ENCODE measurements at regions not wholly inside any gene's neighbourhood (a gene's known extent, or its start where the extent isn't known, plus 50 kb on each side); places are given as distances from the start of the nearest gene placed in this dataset.

GRCh38 chr3:103495186-103495585, 1060.4 kb downstream of the ZPLD1 start:
- Histone ChIP-seq H3K4me1 (ENCODE audit: control insufficient read depth in 2 of 2, insufficient read depth in 1 of 2, low read depth in 1 of 2, low read length in 2 of 2) (no peaks in the 10 kb centered on the region), H3K14ac (ENCODE audit: low read length) (no peak overlapping the region), H2BK12ac (ENCODE audit: low read length) (no peak overlapping the region), H2AFZ (ENCODE audit: low read length) (no peak overlapping the region), H3K4me2 (ENCODE audit: insufficient read depth, low read length, poor library complexity, severe bottlenecking) (no peak overlapping the region), H3K27ac (replicated peaks; ENCODE audit: low read length) (no peak overlapping the region), H2BK15ac (ENCODE audit: low read length) (no peak overlapping the region), H3K36me3 (replicated peaks in 1 of 2; ENCODE audit: control insufficient read depth in 2 of 2, insufficient read depth in 2 of 2, low read length in 2 of 2) (no peaks in the 10 kb centered on the region), H3K9me3 (replicated peaks in 1 of 2; ENCODE audit: control insufficient read depth in 2 of 2, insufficient read depth in 1 of 2, low read depth in 1 of 2, low read length in 2 of 2) (no peaks in the 10 kb centered on the region), H3K9ac (ENCODE audit: low read depth, low read length, poor library complexity) (no peak overlapping the region), H2BK5ac (ENCODE audit: low read length) (no peak overlapping the region), H4K8ac (ENCODE audit: low read depth, low read length) (no peak overlapping the region), H3K4me3 (ENCODE audit: low read length in 2 of 2) (no peak overlapping the region), H3K79me1 (ENCODE audit: low read depth, low read length) (no peaks in the 10 kb centered on the region), H4K91ac (ENCODE audit: low read depth, low read length, poor library complexity) (no peak overlapping the region), H2AK5ac (ENCODE audit: low read depth, low read length) (no peak overlapping the region), H2BK120ac (ENCODE audit: low read depth, low read length) (no peak overlapping the region), H3K27me3 (ENCODE audit: control insufficient read depth in 3 of 3, insufficient read depth in 3 of 3, low read depth in 1 of 3, low read length in 3 of 3) (no peaks in the 10 kb centered on the region), H3K23ac (ENCODE audit: low read depth, low read length, poor library complexity) (no peak overlapping the region), H3K4ac (ENCODE audit: low read length) (no peak overlapping the region), H3K18ac (ENCODE audit: low read length) (no peak overlapping the region)
- no CpG with 5 or more reads among the region's 2 CpGs for WGBS, 2 donors (ENCODE audit: extremely low coverage in 2 of 2, insufficient read length in 2 of 2, insufficient replicate concordance in 1 of 2)
- DNase-seq (ENCODE audit: low spot score): no peak

GRCh38 chr3:103499132-103499900, 1064.5 kb downstream of the ZPLD1 start:
- WGBS, 2 donors (ENCODE audit: extremely low coverage in 2 of 2, insufficient read length in 2 of 2, insufficient replicate concordance in 1 of 2): no CpG with 5 or more reads among the region's 1 CpG
- Histone ChIP-seq H4K91ac (ENCODE audit: low read depth, low read length, poor library complexity) (no peak overlapping the region), H3K4me2 (ENCODE audit: insufficient read depth, low read length, poor library complexity, severe bottlenecking) (no peak overlapping the region), H3K4ac (ENCODE audit: low read length) (no peak overlapping the region), H3K4me3 (ENCODE audit: low read length in 2 of 2) (no peak overlapping the region), H3K18ac (ENCODE audit: low read length) (no peak overlapping the region), H3K27me3 (ENCODE audit: control insufficient read depth in 3 of 3, insufficient read depth in 3 of 3, low read depth in 1 of 3, low read length in 3 of 3) (no peaks in the 10 kb centered on the region), H3K36me3 (replicated peaks in 1 of 2; ENCODE audit: control insufficient read depth in 2 of 2, insufficient read depth in 2 of 2, low read length in 2 of 2) (no peaks in the 10 kb centered on the region), H3K9me3 (replicated peaks in 1 of 2; ENCODE audit: control insufficient read depth in 2 of 2, insufficient read depth in 1 of 2, low read depth in 1 of 2, low read length in 2 of 2) (no peaks in the 10 kb centered on the region), H3K9ac (ENCODE audit: low read depth, low read length, poor library complexity) (no peak overlapping the region), H3K27ac (replicated peaks; ENCODE audit: low read length) (no peak overlapping the region), H2BK120ac (ENCODE audit: low read depth, low read length) (no peak overlapping the region), H3K23ac (ENCODE audit: low read depth, low read length, poor library complexity) (no peak overlapping the region), H2BK5ac (ENCODE audit: low read length) (no peak overlapping the region), H2AK5ac (ENCODE audit: low read depth, low read length) (no peak overlapping the region), H4K8ac (ENCODE audit: low read depth, low read length) (no peak overlapping the region), H3K14ac (ENCODE audit: low read length) (no peak overlapping the region), H2AFZ (ENCODE audit: low read length) (no peak overlapping the region), H3K79me1 (ENCODE audit: low read depth, low read length) (no peaks in the 10 kb centered on the region), H2BK15ac (ENCODE audit: low read length) (no peak overlapping the region), H3K4me1 (ENCODE audit: control insufficient read depth in 2 of 2, insufficient read depth in 1 of 2, low read depth in 1 of 2, low read length in 2 of 2) (no peaks in the 10 kb centered on the region), H2BK12ac (ENCODE audit: low read length) (no peak overlapping the region)
- DNase-seq (ENCODE audit: low spot score): no peak

- Histone ChIP-seq H3K27ac (replicated peaks; ENCODE audit: low read length) (no peak overlapping the region), H3K27me3 (ENCODE audit: control insufficient read depth in 3 of 3, insufficient read depth in 3 of 3, low read depth in 1 of 3, low read length in 3 of 3) (no peaks in the 10 kb centered on the region), H3K4me2 (ENCODE audit: insufficient read depth, low read length, poor library complexity, severe bottlenecking) (no peak overlapping the region), H2BK15ac (ENCODE audit: low read length) (no peak overlapping the region), H3K9me3 (replicated peaks in 1 of 2; ENCODE audit: control insufficient read depth in 2 of 2, insufficient read depth in 1 of 2, low read depth in 1 of 2, low read length in 2 of 2) (no peaks in the 10 kb centered on the region), H2BK120ac (ENCODE audit: low read depth, low read length) (no peak overlapping the region), H3K79me1 (ENCODE audit: low read depth, low read length) (no peaks in the 10 kb centered on the region), H3K4me1 (ENCODE audit: control insufficient read depth in 2 of 2, insufficient read depth in 1 of 2, low read depth in 1 of 2, low read length in 2 of 2) (no peaks in the 10 kb centered on the region), H2AK5ac (ENCODE audit: low read depth, low read length) (no peak overlapping the region), H3K9ac (ENCODE audit: low read depth, low read length, poor library complexity) (no peak overlapping the region), H3K18ac (ENCODE audit: low read length) (no peak overlapping the region), H3K36me3 (replicated peaks in 1 of 2; ENCODE audit: control insufficient read depth in 2 of 2, insufficient read depth in 2 of 2, low read length in 2 of 2) (no peaks in the 10 kb centered on the region), H2BK5ac (ENCODE audit: low read length) (no peak overlapping the region), H3K14ac (ENCODE audit: low read length) (no peak overlapping the region), H4K8ac (ENCODE audit: low read depth, low read length) (no peak overlapping the region), H4K91ac (ENCODE audit: low read depth, low read length, poor library complexity) (no peak overlapping the region), H3K4ac (ENCODE audit: low read length) (no peak overlapping the region), H3K4me3 (ENCODE audit: low read length in 2 of 2) (no peak overlapping the region), H3K23ac (ENCODE audit: low read depth, low read length, poor library complexity) (no peak overlapping the region), H2AFZ (ENCODE audit: low read length) (no peak overlapping the region), H2BK12ac (ENCODE audit: low read length) (no peak overlapping the region)
- no peak for DNase-seq (ENCODE audit: low spot score)
- WGBS, 2 donors (ENCODE audit: extremely low coverage in 2 of 2, insufficient read length in 2 of 2, insufficient replicate concordance in 1 of 2): no CpG with 5 or more reads among the region's 4 CpGs
These were observed 1065.2 kb downstream of the ZPLD1 start for GRCh38 chr3:103499967-103500366.

- no peak overlapping the region for H3K4me2 ChIP-seq (ENCODE audit: insufficient read depth, low read length, poor library complexity, severe bottlenecking)
- H4K8ac ChIP-seq (ENCODE audit: low read depth, low read length): no peak overlapping the region
- H3K4me3 ChIP-seq (ENCODE audit: low read length in 2 of 2): no peak overlapping the region
- H3K4ac ChIP-seq (ENCODE audit: low read length): no peak overlapping the region
- no CpG with 5 or more reads among the region's 2 CpGs for WGBS, 2 donors (ENCODE audit: extremely low coverage in 2 of 2, insufficient read length in 2 of 2, insufficient replicate concordance in 1 of 2)
- H2BK12ac ChIP-seq (ENCODE audit: low read length): no peak overlapping the region
- H4K91ac ChIP-seq (ENCODE audit: low read depth, low read length, poor library complexity): no peak overlapping the region
- H2BK15ac ChIP-seq (ENCODE audit: low read length): no peak overlapping the region
- H3K9ac ChIP-seq (ENCODE audit: low read depth, low read length, poor library complexity): no peak overlapping the region
- no peaks in the 10 kb centered on the region for H3K4me1 ChIP-seq (ENCODE audit: control insufficient read depth in 2 of 2, insufficient read depth in 1 of 2, low read depth in 1 of 2, low read length in 2 of 2)
- H3K14ac ChIP-seq (ENCODE audit: low read length): no peak overlapping the region
- no peaks in the 10 kb centered on the region for H3K79me1 ChIP-seq (ENCODE audit: low read depth, low read length)
- H2BK120ac ChIP-seq (ENCODE audit: low read depth, low read length): no peak overlapping the region
- H3K23ac ChIP-seq (ENCODE audit: low read depth, low read length, poor library complexity): no peak overlapping the region
- no peak overlapping the region for H2BK5ac ChIP-seq (ENCODE audit: low read length)
- no peak overlapping the region for H3K18ac ChIP-seq (ENCODE audit: low read length)
- no peaks in the 10 kb centered on the region for H3K27me3 ChIP-seq (ENCODE audit: control insufficient read depth in 3 of 3, insufficient read depth in 3 of 3, low read depth in 1 of 3, low read length in 3 of 3)
- H2AFZ ChIP-seq (ENCODE audit: low read length): no peak overlapping the region
- no peak for DNase-seq (ENCODE audit: low spot score)
- H3K9me3 ChIP-seq (replicated peaks in 1 of 2; ENCODE audit: control insufficient read depth in 2 of 2, insufficient read depth in 1 of 2, low read depth in 1 of 2, low read length in 2 of 2): no peaks in the 10 kb centered on the region
- H3K27ac ChIP-seq (replicated peaks; ENCODE audit: low read length): no peak overlapping the region
- no peaks in the 10 kb centered on the region for H3K36me3 ChIP-seq (replicated peaks in 1 of 2; ENCODE audit: control insufficient read depth in 2 of 2, insufficient read depth in 2 of 2, low read length in 2 of 2)
- no peak overlapping the region for H2AK5ac ChIP-seq (ENCODE audit: low read depth, low read length)
These were observed 1075.9 kb downstream of the ZPLD1 start for GRCh38 chr3:103510760-103511159.
